GM10266 (cell line): ENCODE measurements at regions not wholly inside any gene's neighbourhood (a gene's known extent, or its start where the extent isn't known, plus 50 kb on each side); places are given as distances from the start of the nearest gene placed in this dataset.
"Not testable (repeated sequence)": the region's sequence is repeated elsewhere in the genome, so short reads cannot be mapped to it uniquely, and the experiment has no call there.

ENCODE experiments used
- DNase-seq: peaks from one replicate; pipeline ENCODE4 v3.0.0; 2012; ENCODE audit errors: extremely low spot score
- TF ChIP-seq, protein P1 (sequence below): IDR thresholded peaks from 2 replicates; pipeline ENCODE4 v1.5.1; 2012; ENCODE audit warnings: mild to moderate bottlenecking, low read depth; ENCODE audit not compliant: control insufficient read depth, insufficient read depth; ENCODE audit errors: missing control alignments

GRCh38 chr10:62597226-62597625, 207.3 kb upstream of the ADO start:
- TF ChIP-seq, protein P1, sequence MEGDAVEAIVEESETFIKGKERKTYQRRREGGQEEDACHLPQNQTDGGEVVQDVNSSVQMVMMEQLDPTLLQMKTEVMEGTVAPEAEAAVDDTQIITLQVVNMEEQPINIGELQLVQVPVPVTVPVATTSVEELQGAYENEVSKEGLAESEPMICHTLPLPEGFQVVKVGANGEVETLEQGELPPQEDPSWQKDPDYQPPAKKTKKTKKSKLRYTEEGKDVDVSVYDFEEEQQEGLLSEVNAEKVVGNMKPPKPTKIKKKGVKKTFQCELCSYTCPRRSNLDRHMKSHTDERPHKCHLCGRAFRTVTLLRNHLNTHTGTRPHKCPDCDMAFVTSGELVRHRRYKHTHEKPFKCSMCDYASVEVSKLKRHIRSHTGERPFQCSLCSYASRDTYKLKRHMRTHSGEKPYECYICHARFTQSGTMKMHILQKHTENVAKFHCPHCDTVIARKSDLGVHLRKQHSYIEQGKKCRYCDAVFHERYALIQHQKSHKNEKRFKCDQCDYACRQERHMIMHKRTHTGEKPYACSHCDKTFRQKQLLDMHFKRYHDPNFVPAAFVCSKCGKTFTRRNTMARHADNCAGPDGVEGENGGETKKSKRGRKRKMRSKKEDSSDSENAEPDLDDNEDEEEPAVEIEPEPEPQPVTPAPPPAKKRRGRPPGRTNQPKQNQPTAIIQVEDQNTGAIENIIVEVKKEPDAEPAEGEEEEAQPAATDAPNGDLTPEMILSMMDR: no peak
- DNase-seq: no peak

DNA sequence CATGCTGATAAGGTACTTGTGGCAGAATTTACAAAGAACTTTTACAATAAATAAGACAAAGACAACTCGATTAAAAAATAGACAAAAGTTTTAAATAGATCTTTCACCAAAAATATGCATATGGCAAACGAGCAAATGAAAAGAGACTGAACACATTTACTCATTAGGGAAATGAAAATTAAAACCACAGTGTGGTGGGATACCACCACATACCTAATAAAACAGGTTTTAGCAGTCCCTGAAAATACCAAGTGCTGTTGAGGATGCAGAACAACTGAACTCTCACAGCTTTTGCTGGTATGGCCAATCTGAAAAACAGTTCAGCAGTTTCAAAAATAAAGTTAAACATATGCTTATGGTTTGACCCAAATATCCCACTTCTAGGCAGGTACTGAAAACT, 205.4 kb upstream of the ADO start:
- no peak for DNase-seq
- TF ChIP-seq, protein P1: no peak

DNA sequence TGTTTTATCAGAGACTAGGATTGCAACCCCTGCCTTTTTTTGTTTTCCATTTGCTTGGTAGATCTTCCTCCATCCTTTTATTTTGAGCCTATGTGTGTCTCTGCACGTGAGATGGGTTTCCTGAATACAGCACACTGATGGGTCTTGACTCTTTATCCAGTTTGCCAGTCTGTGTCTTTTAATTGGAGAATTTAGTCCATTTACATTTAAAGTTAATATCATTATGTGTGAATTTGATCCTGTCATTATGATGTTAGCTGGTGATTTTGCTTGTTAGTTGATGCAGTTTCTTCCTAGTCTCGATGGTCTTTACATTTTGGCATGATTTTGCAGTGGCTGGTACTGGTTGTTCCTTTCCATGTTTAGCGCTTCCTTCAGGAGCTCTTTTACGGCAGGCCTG, 198.0 kb upstream of the ADO start:
- not testable (repeated sequence) for DNase-seq

GRCh38 chr10:62608189-62608875, 196.2 kb upstream of the ADO start:
- not testable (repeated sequence) for DNase-seq

- peak; percentile 85 for DNase-seq
- TF ChIP-seq, protein P1: peak; percentile 93
Measured at GRCh38 chr10:62610649-62611229, 193.8 kb upstream of the ADO start.

DNA sequence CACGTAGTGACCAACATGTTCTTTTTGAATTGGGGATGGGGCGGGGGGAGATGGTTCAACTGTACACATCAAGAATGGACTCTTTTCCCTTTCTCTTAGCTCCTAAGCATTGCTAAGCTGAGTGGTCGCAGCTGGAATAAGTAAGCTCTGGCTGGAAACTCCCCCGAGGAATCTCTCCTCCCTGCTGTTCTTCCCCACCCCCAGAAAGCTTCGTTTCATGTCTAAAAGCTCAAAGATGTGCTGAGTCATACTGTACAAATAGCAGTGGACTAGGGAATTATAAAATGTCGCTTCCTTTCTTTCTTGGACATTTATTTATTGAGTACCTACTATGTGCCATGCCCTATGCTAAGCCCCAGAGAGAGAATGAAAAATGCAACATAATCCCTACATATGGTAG, 191.1 kb upstream of the ADO start:
- DNase-seq: no peak
- TF ChIP-seq, protein P1: no peak

- no peak for DNase-seq
- TF ChIP-seq, protein P1: no peak
Measured at GRCh38 chr10:62613859-62614258, 190.7 kb upstream of the ADO start.

- DNase-seq: peak; percentile 22
- TF ChIP-seq, protein P1: no peak
Measured at GRCh38 chr10:62614389-62615157, 189.9 kb upstream of the ADO start.
